Caco-2 (cell line): ENCODE measurements at regions not wholly inside any gene's neighbourhood (a gene's known extent, or its start where the extent isn't known, plus 50 kb on each side); places are given as distances from the start of the nearest gene placed in this dataset.
A peak's percentile ranks its signal among the peaks of the same experiment; 100 is the strongest.

Source experiments
- BruUV-seq: library from RNA; stranded (reverse); fragments of 400-500 nt; replicated peaks from 2 replicates; lab custom pipeline; 2021; lab: Mats Ljungman, UMichigan
- CTCF ChIA-PET: fragments of 300-600 bp; sonication (Branson Sonifier 250); formaldehyde crosslinking; loops from one replicate; lab custom pipeline; 2022; ENCODE audit warnings: antibody characterized with exemption; lab: Charles Lee
- POLR2A ChIA-PET: fragments of 300-600 bp; sonication (Branson Sonifier 250); formaldehyde crosslinking; loops from one replicate; lab custom pipeline; 2022; ENCODE audit warnings: antibody characterized with exemption; lab: Charles Lee
- DNase-seq, 2 experiments: peaks; one replicate each; pipeline versions ENCODE4 v3.0.0 to v3.0.0-alpha.2; 2020 to 2022
- H3K27me3 ChIP-seq: replicated peaks from 2 replicates; pipeline ENCODE4 v1.6.0; 2011; ENCODE audit warnings: low read length; ENCODE audit not compliant: control insufficient read depth, insufficient read depth
- H3K36me3 ChIP-seq: 2 replicates; pipeline ENCODE4 v1.5.1; 2011; ENCODE audit warnings: low read length; ENCODE audit not compliant: control insufficient read depth, insufficient read depth
- H3K4me1 ChIP-seq: fragments of 250-450 bp; sonication (Bioruptor Pico); 2 replicates; pipeline ENCODE4 v1.5.1; 2020; ENCODE audit warnings: mild to moderate bottlenecking
- H3K4me3 ChIP-seq: 2 replicates; pipeline ENCODE4 v1.5.1; 2011; ENCODE audit warnings: low read depth, mild to moderate bottlenecking, control low read depth, low read length
- H3K9me3 ChIP-seq: fragments of 250-450 bp; sonication (Bioruptor Pico); 2 replicates; pipeline ENCODE4 v1.5.1; 2020; ENCODE audit warnings: mild to moderate bottlenecking, moderate library complexity
- H3K27ac Mint-ChIP-seq: one replicate; pipeline ENCODE4 v1.8.0; 2022; ENCODE audit warnings: mixed read lengths; ENCODE audit not compliant: unreplicated experiment
- H3K27me3 Mint-ChIP-seq: one replicate; pipeline ENCODE4 v1.8.0; 2022; ENCODE audit warnings: mixed read lengths; ENCODE audit not compliant: insufficient read depth, unreplicated experiment
- H3K36me3 Mint-ChIP-seq: one replicate; pipeline ENCODE4 v1.8.0; 2022; ENCODE audit warnings: mild to moderate bottlenecking, mixed read lengths; ENCODE audit not compliant: insufficient read depth, unreplicated experiment
- H3K4me1 Mint-ChIP-seq: one replicate; pipeline ENCODE4 v1.8.0; 2022; ENCODE audit warnings: low read depth, mixed read lengths; ENCODE audit not compliant: unreplicated experiment
- H3K4me3 Mint-ChIP-seq: one replicate; pipeline ENCODE4 v1.8.0; 2022; ENCODE audit warnings: mild to moderate bottlenecking, moderate library complexity, mixed read lengths; ENCODE audit not compliant: unreplicated experiment
- H3K9me3 Mint-ChIP-seq: one replicate; pipeline ENCODE4 v1.8.0; 2022; ENCODE audit warnings: mixed read lengths; ENCODE audit not compliant: unreplicated experiment
- CTCF ChIP-seq, 2 experiments: fragments of 200-600 bp in 1 of 2; IDR thresholded peaks; 1 replicate in 1 of 2; 2 replicates in 1 of 2; pipeline versions ENCODE4 v1.5.1 to v1.8.0; 2011 to 2022; ENCODE audit warnings: antibody characterized with exemption in 1 of 2, control low read depth in 1 of 2, inconsistent platforms in 1 of 2, low read depth in 1 of 2, low read length in 1 of 2, mild to moderate bottlenecking in 1 of 2, moderate library complexity in 1 of 2; ENCODE audit not compliant: insufficient read depth in 1 of 2, severe bottlenecking in 1 of 2, unreplicated experiment in 1 of 2
- intact Hi-C: fragments of 100-400 bp; cut with micrococcal nuclease; formaldehyde crosslinking; loops from one replicate; pipeline ENCODE4 v1.10.0; 2022; ENCODE audit not compliant: unreplicated experiment

- intact Hi-C loops, result no loop called here
- Histone ChIP-seq H3K27me3 (no peaks in the 10 kb centered on the region), H3K9me3 (peaks cover 3% of the 10 kb centered on the region), H3K4me1 (no peaks in the 10 kb centered on the region), H3K36me3 (no peaks in the 10 kb centered on the region), H3K4me3 (no peak overlapping the region)
- Mint-ChIP-seq H3K9me3 (peaks cover 22% of the 10 kb centered on the region), H3K36me3 (no peaks in the 10 kb centered on the region), H3K4me3 (no peak overlapping the region), H3K27ac (no peak overlapping the region), H3K4me1 (peaks cover 10% of the 10 kb centered on the region), H3K27me3 (no peaks in the 10 kb centered on the region)
- TF ChIP-seq CTCF (IDR thresholded peaks at IDR 0.05; ENCODE audit: insufficient read depth in 1 of 2, low read depth in 1 of 2, low read length in 1 of 2, severe bottlenecking in 1 of 2, unreplicated experiment in 1 of 2), result no peak
- POLR2A ChIA-PET, result no interaction called here
- BruUV-seq, result no TSS peak
- CTCF ChIA-PET, result no interaction called here
- DNase-seq, result no peak
Observed at GRCh38 chr5:143652108-143652700, 159.8 kb upstream of the HMHB1 start.

GRCh38 chr5:143649937-143650621 is 161.9 kb upstream of the HMHB1 start:
- TF ChIP-seq CTCF (IDR thresholded peaks at IDR 0.05; ENCODE audit: insufficient read depth in 1 of 2, low read depth in 1 of 2, low read length in 1 of 2, severe bottlenecking in 1 of 2, unreplicated experiment in 1 of 2), result no peak
- intact Hi-C loops, result no loop called here
- H3K4me3 ChIP-seq, result no peak overlapping the region
- Mint-ChIP-seq H3K27ac (no peak overlapping the region), H3K27me3 (no peaks in the 10 kb centered on the region), H3K4me1 (peaks cover 9% of the 10 kb centered on the region), H3K4me3 (no peak overlapping the region), H3K36me3 (no peaks in the 10 kb centered on the region), H3K9me3 (peaks cover 22% of the 10 kb centered on the region)
- H3K27me3 ChIP-seq, result no peaks in the 10 kb centered on the region
- CTCF ChIA-PET, result no interaction called here
- DNase-seq, result no peak
- no TSS peak for BruUV-seq
- POLR2A ChIA-PET, result no interaction called here
- peaks cover 3% of the 10 kb centered on the region for H3K9me3 ChIP-seq
- no peaks in the 10 kb centered on the region for H3K36me3 ChIP-seq
- no peaks in the 10 kb centered on the region for H3K4me1 ChIP-seq

GRCh38 chr5:143648696-143649095 is 163.3 kb upstream of the HMHB1 start:
- H3K27me3 Mint-ChIP-seq, result no peaks in the 10 kb centered on the region
- intact Hi-C loops, result no loop called here
- Histone ChIP-seq H3K4me3 (no peak overlapping the region), H3K27me3 (no peaks in the 10 kb centered on the region), H3K4me1 (no peaks in the 10 kb centered on the region), H3K36me3 (no peaks in the 10 kb centered on the region), H3K9me3 (no peaks in the 10 kb centered on the region; the same call in 1 of the 2 replicates)
- POLR2A ChIA-PET, result no interaction called here
- no peak for DNase-seq
- peak in 1 of 2 experiments; percentile 16 for TF ChIP-seq CTCF (IDR thresholded peaks at IDR 0.05; ENCODE audit: insufficient read depth in 1 of 2, low read depth in 1 of 2, low read length in 1 of 2, severe bottlenecking in 1 of 2, unreplicated experiment in 1 of 2)
- no peaks in the 10 kb centered on the region for H3K36me3 Mint-ChIP-seq
- H3K4me1 Mint-ChIP-seq, result peaks cover 7% of the 10 kb centered on the region
- BruUV-seq, result no TSS peak
- no peak overlapping the region for H3K27ac Mint-ChIP-seq
- CTCF ChIA-PET, result no interaction called here
- no peak overlapping the region for H3K4me3 Mint-ChIP-seq
- peaks cover 18% of the 10 kb centered on the region for H3K9me3 Mint-ChIP-seq
